LNCAP (cell line): ENCODE measurements at regions not wholly inside any gene's neighbourhood (a gene's known extent, or its start where the extent isn't known, plus 50 kb on each side); places are given as distances from the start of the nearest gene placed in this dataset.

ENCODE experiments used
- CTCF ChIP-seq: fragments of 450-650 bp; IDR thresholded peaks from 2 replicates; pipeline ENCODE4 v1.5.1; 2017; ENCODE audit warnings: mild to moderate bottlenecking

GRCh38 chr3:73143401-73143800 lies 81.9 kb downstream of the EBLN2 start:
- TF ChIP-seq CTCF = no peak

GRCh38 chr3:73143821-73144237 lies 82.4 kb downstream of the EBLN2 start:
- TF ChIP-seq CTCF = no peak

- no peak for TF ChIP-seq CTCF
Measured at GRCh38 chr3:73144276-73144675, 82.8 kb downstream of the EBLN2 start.

- TF ChIP-seq CTCF = no peak
Measured at GRCh38 chr3:73144828-73145227, 83.4 kb downstream of the EBLN2 start.

- no peak for TF ChIP-seq CTCF
Measured at GRCh38 chr3:73148206-73148605, 86.7 kb downstream of the EBLN2 start.

- no peak for TF ChIP-seq CTCF
Measured at GRCh38 chr3:73148682-73149081, 87.2 kb downstream of the EBLN2 start.

- TF ChIP-seq CTCF = no peak
Measured at GRCh38 chr3:73150369-73151130, 89.1 kb downstream of the EBLN2 start.

GRCh38 chr3:73164622-73165021 lies 103.2 kb downstream of the EBLN2 start:
- no peak for TF ChIP-seq CTCF
